HepG2 (cell line): ENCODE measurements at regions not wholly inside any gene's neighbourhood (a gene's known extent, or its start where the extent isn't known, plus 50 kb on each side); places are given as distances from the start of the nearest gene placed in this dataset.

ENCODE experiments used
- ATAC-seq: fragments of 200-7000 bp; cut with Tn5 transposase; 3 replicates; pipeline ENCODE4 v1.9.1; 2020; ENCODE audit warnings: mild to moderate bottlenecking, moderate library complexity
- BruUV-seq: library from RNA; stranded (reverse); fragments of 400-500 nt; replicated peaks from 2 replicates; lab custom pipeline; 2021; lab: Mats Ljungman, UMichigan
- CTCF ChIA-PET: fragments of 300-600 bp; formaldehyde crosslinking; extraction: SDS; loops from one replicate; lab custom pipeline; 2021; ENCODE audit warnings: low total read pairs, inconsistent platforms, low intra/inter-chr PET ratio; lab: Yijun Ruan, JAX
- POLR2A ChIA-PET: fragments of 350-600 bp; sonication (Branson Sonifier 250); formaldehyde crosslinking; loops from one replicate; lab custom pipeline; 2020; ENCODE audit warnings: antibody characterized with exemption, inconsistent platforms; lab: Yijun Ruan, JAX
- DNase-seq: peaks from one replicate; pipeline ENCODE4 v3.0.0-alpha.2; 2015; ENCODE audit warnings: low spot score
- FAIRE-seq: peaks from 3 replicates; lab custom pipeline; 2011; peaks lifted over from hg19 to GRCh38; lab: Jason Lieb, UNC
- H2AFZ ChIP-seq: one replicate; pipeline ENCODE4 v1.6.1; 2011; ENCODE audit warnings: low read length, inconsistent platforms
- H3K27ac ChIP-seq: fragments of 300-600 bp; 3 replicates; pipeline ENCODE4 v1.8.0; 2011; ENCODE audit warnings: mixed run types, mild to moderate bottlenecking, mixed read lengths, low read length, inconsistent platforms; ENCODE audit not compliant: insufficient read depth; ENCODE audit errors: extremely low read length
- H3K27me3 ChIP-seq, 2 experiments: fragments of 200-600 bp in 1 of 2; 2 replicates in 1 of 2; 3 replicates in 1 of 2; pipeline versions ENCODE4 v1.6.0 to v1.8.0; 2011; ENCODE audit warnings: low read length in 2 of 2, mild to moderate bottlenecking in 2 of 2, moderate library complexity in 2 of 2, inconsistent platforms in 1 of 2; ENCODE audit not compliant: insufficient read depth in 2 of 2, control insufficient read depth in 1 of 2
- H3K36me3 ChIP-seq, 2 experiments: fragments of 200-600 bp in 1 of 2; replicated peaks in 1 of 2; 2 replicates in 1 of 2; 3 replicates in 1 of 2; pipeline versions ENCODE4 v1.5.1 to v1.8.0; 2011; ENCODE audit warnings: low read length in 2 of 2, inconsistent platforms in 1 of 2; ENCODE audit not compliant: insufficient read depth in 2 of 2, control insufficient read depth in 1 of 2
- H3K4me1 ChIP-seq: 2 replicates; pipeline ENCODE4 v1.5.1; 2012; ENCODE audit warnings: low read length, inconsistent platforms; ENCODE audit not compliant: insufficient read depth
- H3K4me2 ChIP-seq: 2 replicates; pipeline ENCODE4 v1.6.0; 2011; ENCODE audit warnings: low read depth, low read length, inconsistent platforms
- H3K4me3 ChIP-seq, 3 experiments: fragments of 200-600 bp in 1 of 3; sonication (generic), shearing (Covaris generic) in 1 of 3; replicated peaks in 1 of 3; 2 replicates each; pipeline ENCODE4 v1.5.1; 2011 to 2016; ENCODE audit warnings: low read length in 3 of 3, inconsistent platforms in 2 of 3, low read depth in 2 of 3, mild to moderate bottlenecking in 2 of 3, control low read depth in 1 of 3, mixed read lengths in 1 of 3; ENCODE audit not compliant: insufficient read depth in 1 of 3
- H3K79me2 ChIP-seq: one replicate; pipeline ENCODE4 v1.6.1; 2011; ENCODE audit warnings: low read length, inconsistent platforms; ENCODE audit not compliant: insufficient read depth
- H3K9ac ChIP-seq: 2 replicates; pipeline ENCODE4 v1.6.0; 2011; ENCODE audit warnings: mild to moderate bottlenecking, low read depth, low read length, inconsistent platforms; ENCODE audit not compliant: insufficient read depth
- H3K9me3 ChIP-seq: 2 replicates; pipeline ENCODE4 v1.5.1; 2012; ENCODE audit warnings: mild to moderate bottlenecking, low read length
- H4K20me1 ChIP-seq: 2 replicates; pipeline ENCODE4 v1.6.0; 2011; ENCODE audit warnings: inconsistent platforms, mild to moderate bottlenecking, low read length, moderate library complexity; ENCODE audit not compliant: insufficient read depth
- AGO2 ChIP-seq: fragments of 200-400 bp; formaldehyde crosslinking; optimal IDR thresholded peaks from 2 replicates; pipeline ENCODE3; 2017; ENCODE audit warnings: mild to moderate bottlenecking, low read depth, low read length, moderate library complexity
- BCL6 ChIP-seq: IDR thresholded peaks from 2 replicates; pipeline ENCODE4 v1.6.1; 2016; ENCODE audit warnings: missing genetic modification reagents, missing compliant biosample characterization
- FOXA1 ChIP-seq, 2 experiments: fragments of 450-650 bp in 1 of 2; sonication (generic) in 1 of 2; formaldehyde crosslinking in 1 of 2; IDR thresholded peaks; 2 replicates each; pipeline versions ENCODE4 v1.4.0 to v1.6.1; 2016 to 2020; ENCODE audit warnings: missing genetic modification reagents in 1 of 2
- FOXK1 ChIP-seq: sonication (generic); formaldehyde crosslinking; IDR thresholded peaks from 2 replicates; pipeline ENCODE4 v1.4.0; 2020; ENCODE audit warnings: low read depth, missing genetic modification reagents, borderline replicate concordance
- HNRNPK ChIP-seq: fragments of 200-400 bp; formaldehyde crosslinking; IDR thresholded peaks from 2 replicates; pipeline ENCODE4 v1.6.1; 2018; ENCODE audit warnings: low read length, low read depth, moderate library complexity, mild to moderate bottlenecking; ENCODE audit not compliant: poor library complexity, severe bottlenecking
- KLF12 ChIP-seq: sonication (generic); formaldehyde crosslinking; IDR thresholded peaks from 2 replicates; pipeline ENCODE4 v1.4.0; 2020; ENCODE audit warnings: missing genetic modification reagents, borderline replicate concordance
- KLF6 ChIP-seq: IDR thresholded peaks from 2 replicates; pipeline ENCODE4 v1.8.0; 2016; ENCODE audit warnings: missing biosample characterization, missing genetic modification reagents
- MLLT10 ChIP-seq: sonication (generic); formaldehyde crosslinking; IDR thresholded peaks from 2 replicates; pipeline ENCODE4 v1.4.0; 2020; ENCODE audit warnings: missing genetic modification reagents
- NCOA2 ChIP-seq: sonication (generic); formaldehyde crosslinking; IDR thresholded peaks from 2 replicates; pipeline ENCODE4 v1.8.0; 2022; ENCODE audit warnings: inconsistent platforms
- NFE2 ChIP-seq: sonication (generic); formaldehyde crosslinking; IDR thresholded peaks from 2 replicates; pipeline ENCODE4 v1.4.0; 2020; ENCODE audit warnings: missing genetic modification reagents
- POGZ ChIP-seq: sonication (generic); formaldehyde crosslinking; IDR thresholded peaks from 2 replicates; pipeline ENCODE4 v1.4.0; 2020; ENCODE audit warnings: mild to moderate bottlenecking, missing genetic modification reagents
- PRDM15 ChIP-seq: sonication (generic); formaldehyde crosslinking; IDR thresholded peaks from 2 replicates; pipeline ENCODE4 v1.4.0; 2020; ENCODE audit warnings: missing genetic modification reagents
- RBM39 ChIP-seq: fragments of 200-400 bp; formaldehyde crosslinking; IDR thresholded peaks from one replicate; pipeline ENCODE4 v1.6.1; 2018; ENCODE audit warnings: antibody characterized with exemption, mild to moderate bottlenecking, low read depth, low read length; ENCODE audit not compliant: poor library complexity, severe bottlenecking
- SRSF9 ChIP-seq: fragments of 200-400 bp; formaldehyde crosslinking; IDR thresholded peaks from 2 replicates; pipeline ENCODE4 v1.6.1; 2018; ENCODE audit warnings: borderline replicate concordance, mild to moderate bottlenecking, low read depth, low read length; ENCODE audit not compliant: insufficient read depth, poor library complexity, severe bottlenecking
- THRA ChIP-seq: sonication (generic); formaldehyde crosslinking; IDR thresholded peaks from 2 replicates; pipeline ENCODE4 v1.4.0; 2020; ENCODE audit warnings: missing genetic modification reagents, borderline replicate concordance
- TOE1 ChIP-seq: sonication (generic); formaldehyde crosslinking; IDR thresholded peaks from 2 replicates; pipeline ENCODE4 v1.4.0; 2020; ENCODE audit warnings: mild to moderate bottlenecking, missing genetic modification reagents
- ZNF235 ChIP-seq: sonication (generic); formaldehyde crosslinking; IDR thresholded peaks from 2 replicates; pipeline ENCODE4 v1.8.1; 2023; ENCODE audit warnings: mild to moderate bottlenecking, missing genetic modification reagents, borderline replicate concordance
- ZNF264 ChIP-seq: sonication (generic); formaldehyde crosslinking; IDR thresholded peaks from 2 replicates; pipeline ENCODE4 v1.4.0; 2020; ENCODE audit warnings: missing genetic modification reagents
- ZNF292 ChIP-seq: sonication (generic); formaldehyde crosslinking; IDR thresholded peaks from 2 replicates; pipeline ENCODE4 v1.8.1; 2022; ENCODE audit warnings: mild to moderate bottlenecking, low read depth, missing genetic modification reagents, borderline replicate concordance
- ZNF350 ChIP-seq: sonication (generic); formaldehyde crosslinking; IDR thresholded peaks from 2 replicates; pipeline ENCODE4 v1.4.0; 2020; ENCODE audit warnings: mild to moderate bottlenecking, low read depth, missing genetic modification reagents, borderline replicate concordance
- ZNF530 ChIP-seq: sonication (generic); formaldehyde crosslinking; IDR thresholded peaks from 2 replicates; pipeline ENCODE4 v1.5.0; 2020; ENCODE audit warnings: low read depth, mild to moderate bottlenecking, missing genetic modification reagents
- ZNF816 ChIP-seq: sonication (generic); formaldehyde crosslinking; IDR thresholded peaks from 2 replicates; pipeline ENCODE4 v1.8.0; 2022; ENCODE audit warnings: missing genetic modification reagents, mild to moderate bottlenecking, borderline replicate concordance
- WGBS: methylation state at CpG from one replicate; pipeline ENCODE4 v1.1.6; 2017; ENCODE audit warnings: low lambda C conversion rate; 5-methylcytosine and 5-hydroxymethylcytosine counted together
- in situ Hi-C: cut with HindIII; loops from 2 replicates; pipeline ENCODE4 v1.10.0; 2017; ENCODE audit warnings: low pct_unique_long_range_greater_than_20kb; ENCODE audit not compliant: extremely low pct_ligation_motif_present
- intact Hi-C: fragments of 100-400 bp; cut with micrococcal nuclease; formaldehyde crosslinking; loops from one replicate; pipeline ENCODE4 v1.10.0; 2022; ENCODE audit not compliant: unreplicated experiment

- WGBS: 33% methylated on average over 2 of the region's 2 CpGs
- CTCF ChIA-PET: no interaction called here
- no peaks in the 10 kb centered on the region for H3K79me2 ChIP-seq
Measured at GRCh38 chr13:40151673-40152072, 496.2 kb downstream of the COG6 start.

GRCh38 chr13:40152145-40152544 lies 496.7 kb downstream of the COG6 start:
- 11% methylated on average over 3 of the region's 3 CpGs for WGBS
- H3K79me2 ChIP-seq: no peaks in the 10 kb centered on the region
- H3K9ac ChIP-seq: no peak overlapping the region
- FAIRE-seq (no peak), DNase-seq (no peak), ATAC-seq (no peak)
- ChIA-PET POLR2A (no interaction called here), CTCF (no interaction called here)
- no peak overlapping the region for H3K27ac ChIP-seq
- intact Hi-C loops: no loop called here
- H3K4me3 ChIP-seq: no peak overlapping the region
- H4K20me1 ChIP-seq: no peaks in the 10 kb centered on the region
- in situ Hi-C loops: no loop called here
- H2AFZ ChIP-seq: no peak overlapping the region
- BruUV-seq: no TSS peak
- no peaks in the 10 kb centered on the region; a peak in 1 of 5 replicates for H3K27me3 ChIP-seq
- H3K4me2 ChIP-seq: no peak overlapping the region
- H3K9me3 ChIP-seq: no peaks in the 10 kb centered on the region
- H3K36me3 ChIP-seq: no peaks in the 10 kb centered on the region
- no peaks in the 10 kb centered on the region for H3K4me1 ChIP-seq
- no peak for TF ChIP-seq ZNF292 (CRISPR knock-in tag)
- TF ChIP-seq KLF6 (CRISPR knock-in tag): no peak
- TF ChIP-seq PRDM15 (CRISPR knock-in tag): no peak
- TF ChIP-seq FOXK1 (CRISPR knock-in tag): no peak
- TF ChIP-seq AGO2: no peak
- no peak for TF ChIP-seq FOXA1 (IDR thresholded peaks at IDR 0.05)
- TF ChIP-seq FOXA1 (CRISPR knock-in tag; IDR thresholded peaks at IDR 0.05): no peak
- TF ChIP-seq POGZ (CRISPR knock-in tag): no peak
- no peak for TF ChIP-seq MLLT10 (CRISPR knock-in tag)
- no peak for TF ChIP-seq THRA

More at GRCh38 chr13:40151673-40152072, 496.2 kb downstream of the COG6 start:
- no peak for DNase-seq
- no TSS peak for BruUV-seq
- H4K20me1 ChIP-seq: no peaks in the 10 kb centered on the region
- H3K4me1 ChIP-seq: no peaks in the 10 kb centered on the region
- H2AFZ ChIP-seq: no peak overlapping the region
- POLR2A ChIA-PET: no interaction called here
- TF ChIP-seq ZNF530 (CRISPR knock-in tag) (no peak), NFE2 (CRISPR knock-in tag) (no peak), SRSF9 (no peak), AGO2 (no peak), TOE1 (CRISPR knock-in tag) (no peak), ZNF264 (CRISPR knock-in tag) (no peak), ZNF235 (CRISPR knock-in tag) (no peak), ZNF350 (CRISPR knock-in tag) (no peak), BCL6 (CRISPR knock-in tag) (no peak), KLF12 (CRISPR knock-in tag) (no peak), RBM39 (no peak), ZNF816 (CRISPR knock-in tag) (no peak), NCOA2 (CRISPR knock-in tag) (no peak), HNRNPK (no peak)
- FAIRE-seq: no peak
- no peak overlapping the region for H3K9ac ChIP-seq
- no peak for ATAC-seq
- H3K9me3 ChIP-seq: no peaks in the 10 kb centered on the region
- H3K27me3 ChIP-seq: no peaks in the 10 kb centered on the region; a peak in 1 of 5 replicates
- H3K4me3 ChIP-seq: no peak overlapping the region
- H3K27ac ChIP-seq: no peak overlapping the region
- H3K4me2 ChIP-seq: no peak overlapping the region
- no peaks in the 10 kb centered on the region for H3K36me3 ChIP-seq
- in situ Hi-C loops (no loop called here), intact Hi-C loops (no loop called here)
